Breast epithelium (tissue), 4 donors: ENCODE measurements at regions not wholly inside any gene's neighbourhood (a gene's known extent, or its start where the extent isn't known, plus 50 kb on each side); places are given as distances from the start of the nearest gene placed in this dataset.
"Not testable (repeated sequence)": the region's sequence is repeated elsewhere in the genome, so short reads cannot be mapped to it uniquely, and the experiment has no call there.

ENCODE experiments used
- DNase-seq, 2 donors: peaks; one replicate each; pipeline ENCODE4 v3.0.0-alpha.2; 2019; ENCODE audit warnings: low spot score in 2 of 2
- H3K27ac ChIP-seq, 2 donors: fragments of 200-600 bp; sonication (generic) in 1 of 2; one replicate each; pipeline ENCODE4 v1.5.1; 2016 to 2019; ENCODE audit warnings: mild to moderate bottlenecking in 1 of 2
- H3K27me3 ChIP-seq, 2 donors: fragments of 200-600 bp; sonication (generic) in 1 of 2; one replicate each; pipeline versions ENCODE4 v1.5.1 to v1.6.0; 2017 to 2019; ENCODE audit warnings: control low read depth in 1 of 2, mild to moderate bottlenecking in 1 of 2
- H3K36me3 ChIP-seq: fragments of 200-600 bp; one replicate; pipeline ENCODE4 v1.5.1; 2019
- H3K4me1 ChIP-seq, 2 donors: fragments of 200-600 bp; sonication (generic); one replicate each; pipeline ENCODE4 v1.5.1; 2016 to 2019; ENCODE audit warnings: control low read depth in 1 of 2
- H3K4me3 ChIP-seq, 3 donors: fragments of 200-600 bp; sonication (generic); 1 replicate in 2 of 3; 2 replicates in 1 of 3; pipeline ENCODE4 v1.5.1; 2016 to 2019; ENCODE audit warnings: mild to moderate bottlenecking in 3 of 3, moderate library complexity in 2 of 3
- H3K9me3 ChIP-seq, 2 donors: fragments of 200-600 bp; sonication (generic) in 1 of 2; one replicate each; pipeline ENCODE4 v1.5.1; 2016 to 2019; ENCODE audit warnings: control low read depth in 1 of 2
- POLR2A ChIP-seq: fragments of 450-650 bp; IDR thresholded peaks from one replicate; pipeline ENCODE4 v1.6.1; 2016; ENCODE audit warnings: antibody characterized with exemption, mild to moderate bottlenecking, moderate library complexity
- POLR2AphosphoS5 ChIP-seq, 3 donors: sonication (generic); formaldehyde crosslinking; IDR thresholded peaks; one replicate each; pipeline ENCODE4 v1.6.1; 2017; ENCODE audit warnings: antibody characterized with exemption in 3 of 3
- intact Hi-C: fragments of 100-400 bp; cut with DNase I; formaldehyde crosslinking; loops from one replicate; pipeline ENCODE4 v1.15.1; 2023; ENCODE audit warnings: low total_unique reads
- TF ChIP-seq, protein P1 (sequence below), 3 donors: fragments of 450-650 bp; IDR thresholded peaks; one replicate each; pipeline ENCODE4 v1.5.1; 2016 to 2017; ENCODE audit warnings: antibody characterized with exemption in 3 of 3, mild to moderate bottlenecking in 3 of 3, moderate library complexity in 3 of 3

DNA sequence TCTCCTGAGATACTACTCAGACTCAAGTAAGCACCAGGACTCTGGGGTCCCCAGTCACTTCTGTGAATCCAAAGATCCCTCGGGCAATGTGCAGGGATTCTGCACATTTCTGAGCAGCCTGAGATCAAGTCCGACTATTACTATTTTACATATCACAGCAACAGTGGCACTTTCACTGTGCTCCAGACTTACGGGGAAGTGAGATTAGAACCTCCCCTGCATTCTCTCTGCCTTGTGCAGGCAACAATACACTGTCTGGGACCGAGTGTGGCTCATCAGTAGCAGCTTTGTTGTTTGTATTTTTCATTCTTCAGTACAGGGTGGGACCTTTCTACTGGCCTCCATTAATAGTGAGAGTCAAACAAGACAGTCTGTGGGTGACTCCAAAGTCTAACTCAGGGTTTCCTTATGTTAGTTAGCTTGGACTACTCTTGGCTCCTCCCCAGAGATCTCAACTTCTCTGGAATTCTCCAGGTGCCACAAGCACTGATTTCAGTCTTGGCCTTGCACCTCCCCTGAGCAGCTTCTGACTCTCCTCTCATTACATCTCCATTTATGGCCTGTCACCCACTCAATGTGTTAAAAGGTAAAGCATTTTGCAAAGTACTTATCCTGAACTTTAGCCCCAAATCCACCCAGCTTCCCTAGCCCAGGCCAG lies 76.2 kb upstream of the TOP3B start:
- Histone ChIP-seq H3K4me3 (no peak overlapping the region), H3K27me3 (peaks cover 0 to 6% of the 10 kb centered on the region in 2 donors), H3K36me3 (no peaks in the 10 kb centered on the region), H3K9me3 (no peaks in the 10 kb centered on the region), H3K27ac (no peak overlapping the region), H3K4me1 (peaks cover 0 to 4% of the 10 kb centered on the region in 2 donors)
- intact Hi-C loops, result no loop called here
- TF ChIP-seq, protein P1, sequence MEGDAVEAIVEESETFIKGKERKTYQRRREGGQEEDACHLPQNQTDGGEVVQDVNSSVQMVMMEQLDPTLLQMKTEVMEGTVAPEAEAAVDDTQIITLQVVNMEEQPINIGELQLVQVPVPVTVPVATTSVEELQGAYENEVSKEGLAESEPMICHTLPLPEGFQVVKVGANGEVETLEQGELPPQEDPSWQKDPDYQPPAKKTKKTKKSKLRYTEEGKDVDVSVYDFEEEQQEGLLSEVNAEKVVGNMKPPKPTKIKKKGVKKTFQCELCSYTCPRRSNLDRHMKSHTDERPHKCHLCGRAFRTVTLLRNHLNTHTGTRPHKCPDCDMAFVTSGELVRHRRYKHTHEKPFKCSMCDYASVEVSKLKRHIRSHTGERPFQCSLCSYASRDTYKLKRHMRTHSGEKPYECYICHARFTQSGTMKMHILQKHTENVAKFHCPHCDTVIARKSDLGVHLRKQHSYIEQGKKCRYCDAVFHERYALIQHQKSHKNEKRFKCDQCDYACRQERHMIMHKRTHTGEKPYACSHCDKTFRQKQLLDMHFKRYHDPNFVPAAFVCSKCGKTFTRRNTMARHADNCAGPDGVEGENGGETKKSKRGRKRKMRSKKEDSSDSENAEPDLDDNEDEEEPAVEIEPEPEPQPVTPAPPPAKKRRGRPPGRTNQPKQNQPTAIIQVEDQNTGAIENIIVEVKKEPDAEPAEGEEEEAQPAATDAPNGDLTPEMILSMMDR (IDR thresholded peaks at IDR 0.05), result no peak
- TF ChIP-seq POLR2AphosphoS5 (IDR thresholded peaks at IDR 0.05) (no peak), POLR2A (no peak)
- DNase-seq, result no peak

DNA sequence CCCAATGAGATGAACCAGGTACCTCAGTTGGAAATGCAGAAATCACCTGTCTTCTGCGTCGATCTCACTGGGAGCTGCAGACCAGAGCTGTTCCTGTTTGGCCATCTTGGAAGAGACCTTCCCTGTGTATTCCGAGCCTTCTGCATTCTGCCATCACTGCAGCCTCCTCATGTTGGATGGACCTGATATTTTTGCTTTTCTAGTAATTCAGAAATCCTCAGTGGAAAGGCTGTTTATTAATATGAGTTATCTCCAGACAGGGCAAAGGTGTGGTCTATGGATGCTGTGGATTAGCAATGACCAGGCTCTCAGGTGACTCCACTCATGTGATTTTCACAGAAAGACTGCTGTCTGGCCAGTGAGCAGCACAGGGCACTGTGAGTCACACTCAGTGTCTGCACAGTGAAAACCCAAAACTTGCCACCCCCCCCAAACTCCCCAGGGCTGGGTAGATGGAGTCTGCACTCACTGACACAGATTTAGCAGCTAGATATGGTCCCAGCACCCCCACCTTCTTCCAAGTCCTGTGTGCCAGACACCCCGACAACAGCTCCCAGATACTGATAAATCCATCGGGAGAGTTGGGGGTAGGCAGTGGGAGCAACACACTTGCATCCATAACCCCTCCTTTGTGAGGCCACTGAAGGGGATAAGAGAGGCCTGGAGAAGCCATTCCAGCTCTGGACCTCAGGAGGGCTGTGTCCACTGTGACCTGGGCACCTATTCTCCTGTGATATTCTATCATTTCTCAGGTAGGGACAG lies 75.2 kb upstream of the TOP3B start:
- intact Hi-C loops, result no loop called here
- TF ChIP-seq, protein P1 (IDR thresholded peaks at IDR 0.05), result no peak
- TF ChIP-seq POLR2AphosphoS5 (IDR thresholded peaks at IDR 0.05) (no peak), POLR2A (no peak)
- no peak overlapping the region for H3K4me3 ChIP-seq
- peaks cover 0 to 4% of the 10 kb centered on the region in 2 donors for H3K4me1 ChIP-seq
- no peaks in the 10 kb centered on the region for H3K9me3 ChIP-seq
- H3K36me3 ChIP-seq, result no peaks in the 10 kb centered on the region
- DNase-seq, result no peak
- H3K27ac ChIP-seq, result no peak overlapping the region
- H3K27me3 ChIP-seq, result peaks cover 0 to 6% of the 10 kb centered on the region in 2 donors

DNA sequence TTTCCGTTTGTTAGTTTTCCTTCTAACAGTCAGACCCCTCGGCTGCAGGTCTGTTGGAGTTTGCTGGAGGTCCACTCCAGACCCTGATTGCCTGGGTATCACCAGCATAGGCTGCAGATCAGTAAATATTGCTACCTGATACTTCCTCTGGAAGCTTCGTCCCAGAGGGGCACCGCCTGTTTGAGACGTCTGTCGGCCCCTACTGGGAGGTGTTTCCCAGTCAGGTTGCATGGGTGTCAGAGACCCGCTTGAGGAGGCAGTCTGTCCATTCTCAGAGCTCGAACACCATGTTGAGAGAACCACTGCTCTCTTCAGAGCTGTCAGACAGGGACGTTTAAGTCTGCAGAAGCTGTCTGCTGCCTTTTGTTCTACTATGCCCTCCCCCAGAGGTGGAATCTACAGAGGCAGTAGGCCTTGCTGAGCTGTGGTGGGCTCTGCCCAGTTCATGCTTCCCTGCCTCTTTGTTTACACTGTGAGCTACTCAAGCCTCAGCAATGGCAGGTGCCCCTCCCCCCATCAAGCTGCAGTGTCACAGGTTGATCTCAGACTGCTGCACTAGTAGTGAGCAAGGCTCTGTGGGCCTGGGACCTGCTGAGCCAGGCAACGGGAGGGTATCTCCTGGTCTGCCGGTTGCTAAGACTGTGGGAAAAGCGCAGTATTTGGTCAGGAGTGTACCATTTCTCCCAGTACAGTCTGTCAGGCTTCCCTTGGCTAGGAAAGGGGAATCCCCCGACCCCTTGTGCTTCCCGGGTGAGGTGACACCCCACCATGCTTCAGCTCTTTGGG lies 74.4 kb upstream of the TOP3B start:
- not testable (repeated sequence) for H3K4me1 ChIP-seq, H3K27me3 ChIP-seq

DNA sequence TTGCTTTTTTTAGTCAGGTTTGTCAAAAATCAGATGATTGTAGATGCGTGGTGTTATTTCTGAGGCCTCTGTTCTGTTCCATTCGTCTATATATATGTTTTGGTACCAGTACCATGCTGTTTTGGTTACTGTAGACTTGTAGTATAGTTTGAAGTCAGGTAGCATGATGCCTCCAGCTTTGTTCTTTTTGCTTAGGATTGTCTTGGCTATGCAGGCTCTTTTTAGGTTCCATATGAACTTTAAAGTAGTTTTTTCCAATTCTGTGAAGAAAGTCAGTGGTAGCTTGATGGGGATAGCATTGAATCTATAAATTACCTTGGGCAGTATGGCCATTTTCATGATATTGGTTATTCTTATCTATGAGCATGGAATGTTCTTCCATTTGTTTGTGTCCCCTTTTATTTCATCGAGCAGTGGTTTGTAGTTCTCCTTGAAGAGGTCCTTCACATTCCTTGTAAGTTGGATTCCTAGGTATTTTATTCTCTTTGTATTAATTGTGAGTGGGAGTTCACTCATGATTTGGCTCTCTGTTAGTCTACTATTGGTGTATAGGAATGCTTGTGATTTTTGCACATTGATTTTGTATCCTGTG lies 70.1 kb upstream of the TOP3B start:
- H3K4me3 ChIP-seq, H3K27ac ChIP-seq, DNase-seq, H3K36me3 ChIP-seq, H3K4me1 ChIP-seq, H3K9me3 ChIP-seq, intact Hi-C loops, H3K27me3 ChIP-seq: not testable (repeated sequence)

More for the DNA sequence above, 74.4 kb upstream of the TOP3B start:
- H3K4me3 ChIP-seq, DNase-seq, H3K27ac ChIP-seq, intact Hi-C loops, H3K36me3 ChIP-seq, H3K9me3 ChIP-seq: not testable (repeated sequence)

DNA sequence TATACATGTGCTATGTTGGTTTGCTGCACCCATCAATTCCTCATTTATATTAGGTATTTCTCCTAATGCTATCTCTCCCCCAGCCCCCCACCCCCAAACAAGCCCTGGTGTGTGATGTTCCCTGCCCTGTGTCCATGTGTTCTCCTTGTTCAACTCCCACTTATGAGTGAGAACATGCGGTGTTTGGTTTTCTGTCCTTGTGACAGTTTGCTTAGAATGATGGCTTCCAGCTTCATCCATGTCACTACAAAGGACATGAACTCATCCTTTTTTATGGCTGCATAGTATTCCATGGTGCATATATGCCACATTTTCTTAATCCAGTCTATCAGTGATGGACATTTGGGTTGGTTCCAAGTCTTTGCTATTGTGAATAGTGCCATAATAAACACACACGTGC lies 68.4 kb upstream of the TOP3B start:
- H3K9me3 ChIP-seq, H3K27ac ChIP-seq, H3K4me1 ChIP-seq, DNase-seq, H3K4me3 ChIP-seq, H3K27me3 ChIP-seq, H3K36me3 ChIP-seq, intact Hi-C loops: not testable (repeated sequence)

DNA sequence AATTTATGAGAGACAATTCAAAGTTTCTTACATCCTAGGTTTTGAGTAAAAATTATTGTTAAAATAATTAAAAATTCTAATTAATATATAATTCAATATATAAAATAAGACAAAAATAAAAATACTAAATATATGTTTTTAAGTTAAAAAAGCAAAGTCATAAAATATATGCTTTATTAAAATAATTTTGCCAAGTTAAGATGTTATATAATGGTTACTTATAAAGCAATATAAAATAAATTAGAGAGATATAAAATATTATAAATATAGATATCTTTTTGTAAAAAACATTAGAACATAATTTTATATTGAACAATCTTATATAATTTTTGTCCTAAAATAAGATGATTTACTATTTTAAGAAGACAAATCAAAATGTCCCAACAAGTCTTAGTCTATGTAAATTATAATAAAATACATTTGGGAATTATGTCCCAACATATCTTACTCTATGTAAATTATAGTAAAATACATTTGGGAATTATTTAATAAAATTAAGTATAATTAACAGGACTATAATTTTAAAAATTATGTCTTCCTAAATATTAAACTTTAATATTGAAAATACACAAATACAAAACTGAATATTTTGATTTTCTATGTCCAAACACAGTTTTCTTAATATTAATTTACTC lies 67.7 kb upstream of the TOP3B start:
- Histone ChIP-seq H3K36me3 (no peaks in the 10 kb centered on the region), H3K4me1 (no peaks in the 10 kb centered on the region), H3K27me3 (no peaks in the 10 kb centered on the region), H3K27ac (no peak overlapping the region), H3K9me3 (peaks cover 0 to 3% of the 10 kb centered on the region in 2 donors), H3K4me3 (no peak overlapping the region)
- TF ChIP-seq POLR2AphosphoS5 (IDR thresholded peaks at IDR 0.05) (no peak), POLR2A (no peak)
- TF ChIP-seq, protein P1 (IDR thresholded peaks at IDR 0.05), result no peak
- DNase-seq, result no peak
- intact Hi-C loops, result no loop called here
